Activated CD4-positive, CD25-positive, alpha-beta regulatory T cell treated with anti-CD3 and anti-CD28 coated beads, Interleukin-2, amount 50 U/mL, for 24 hours (primary cell): ENCODE measurements at regions not wholly inside any gene's neighbourhood (a gene's known extent, or its start where the extent isn't known, plus 50 kb on each side); places are given as distances from the start of the nearest gene placed in this dataset.
A peak's percentile ranks its signal among the peaks of the same experiment; 100 is the strongest.
"Not testable (repeated sequence)": the region's sequence is repeated elsewhere in the genome, so short reads cannot be mapped to it uniquely, and the experiment has no call there.

Source experiments
- ATAC-seq, 2 donors: fragments of 150-1000 bp; cut with Tn5 transposase; one replicate each; pipeline ENCODE4 v1.10.0; 2021; ENCODE audit warnings: mild to moderate bottlenecking in 1 of 2, moderate library complexity in 1 of 2

DNA sequence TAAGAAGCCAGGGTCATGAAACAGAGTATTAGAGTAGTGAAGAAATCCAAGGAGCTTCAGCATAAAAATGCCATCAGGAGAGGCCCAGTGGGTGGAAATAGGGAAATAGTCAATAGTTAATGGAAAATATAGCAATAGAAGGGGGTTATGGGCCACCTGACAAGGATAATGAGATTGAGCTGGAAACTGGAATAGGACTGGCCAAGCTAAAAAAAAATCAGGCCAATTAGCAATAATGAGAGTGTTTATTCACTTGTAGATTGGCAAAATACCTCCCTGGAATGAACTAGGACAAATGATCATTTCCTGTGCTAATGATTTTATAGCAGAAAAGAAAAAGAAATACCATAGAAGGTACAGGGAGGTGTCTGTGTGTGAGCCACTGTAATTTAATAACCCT is 97.9 kb downstream of the PLCE1 start:
- ATAC-seq = no peak

DNA sequence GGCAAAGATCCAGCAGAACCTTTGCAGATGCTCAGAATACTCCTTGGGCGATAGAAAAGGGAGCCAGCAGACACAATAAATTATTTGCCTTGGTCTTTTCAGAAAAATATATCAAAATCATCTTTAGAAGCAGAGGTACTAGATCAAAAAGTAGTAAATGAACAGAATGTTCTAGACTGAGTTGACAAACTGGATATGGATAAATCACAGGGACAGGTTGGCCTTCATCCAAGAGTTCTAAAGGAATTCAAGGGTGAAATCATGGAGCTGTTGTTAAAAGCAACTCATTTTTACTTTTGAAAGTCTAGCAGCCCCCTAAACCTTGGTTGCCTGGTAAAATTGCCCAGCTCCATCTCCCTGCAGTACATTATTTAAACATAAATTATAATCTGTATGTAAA is 99.1 kb downstream of the PLCE1 start:
- ATAC-seq = no peak

DNA sequence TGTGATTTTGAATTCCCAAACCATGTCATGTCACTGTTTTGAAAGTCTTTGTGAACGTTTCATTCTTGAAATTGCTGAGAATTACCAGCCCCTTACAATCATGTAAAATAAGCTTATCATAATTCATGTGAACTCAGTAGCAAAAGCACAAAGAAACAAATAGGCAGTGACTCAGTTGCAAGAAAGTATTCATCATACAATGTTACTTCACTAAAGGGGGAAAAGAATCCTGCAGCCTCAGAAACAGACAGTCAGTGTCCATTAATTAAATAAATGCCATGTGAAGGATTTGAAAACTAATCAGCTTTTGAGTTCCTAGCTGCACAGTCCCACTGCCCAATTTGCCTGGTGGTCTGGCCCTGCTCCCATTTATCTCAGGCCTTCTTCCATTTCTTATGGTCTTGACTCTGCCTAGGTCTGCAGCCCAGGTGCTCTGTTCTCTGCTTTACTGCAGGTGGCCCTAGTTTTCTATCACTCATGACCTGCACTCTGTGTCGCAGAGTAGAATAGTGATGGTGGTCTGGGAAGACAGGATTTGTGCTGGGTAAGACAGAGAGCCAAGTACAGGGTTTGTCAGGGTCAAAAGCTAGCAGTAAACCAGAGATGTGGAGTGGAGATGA is 99.7 kb downstream of the PLCE1 start:
- ATAC-seq = no peak

DNA sequence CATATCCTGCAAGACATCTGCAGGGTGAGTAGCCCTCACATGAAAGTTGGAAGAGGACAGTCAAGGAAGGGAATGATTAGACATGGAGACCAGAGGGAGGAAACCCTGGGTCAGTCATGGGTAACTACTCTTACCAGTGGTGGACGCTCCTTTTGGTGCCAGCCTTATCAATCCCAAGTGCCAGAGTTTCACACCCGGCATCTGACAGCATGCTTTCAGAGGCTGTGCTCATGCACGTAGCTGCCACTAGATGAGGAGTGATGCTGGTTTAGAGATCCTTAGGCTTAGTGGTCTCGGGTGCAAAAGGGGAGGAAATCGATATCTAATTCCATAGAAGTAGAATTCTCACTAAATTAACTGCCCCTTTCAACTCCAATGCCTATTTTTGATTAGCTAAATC is 100.8 kb downstream of the PLCE1 start:
- ATAC-seq = no peak

DNA sequence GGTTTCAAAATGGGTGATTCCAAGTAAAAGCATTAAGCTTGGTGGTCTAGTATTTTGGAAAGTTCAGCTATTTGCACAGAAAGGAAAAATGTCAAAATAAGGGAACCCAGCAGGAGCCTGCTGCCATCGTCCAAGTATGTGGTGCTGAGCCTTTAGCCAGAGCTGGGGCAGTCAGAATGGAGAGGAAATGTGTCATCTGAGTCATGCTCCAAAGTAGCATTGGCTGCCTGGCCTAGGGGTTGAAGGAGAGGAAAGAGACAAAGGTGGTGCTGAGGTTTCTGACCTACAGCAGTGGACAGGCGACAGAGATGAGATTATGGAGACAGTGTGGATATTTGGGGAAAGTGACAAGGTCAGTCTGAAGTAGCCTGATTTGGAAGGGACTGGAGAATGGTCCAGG is 103.9 kb downstream of the PLCE1 start:
- ATAC-seq = no peak

DNA sequence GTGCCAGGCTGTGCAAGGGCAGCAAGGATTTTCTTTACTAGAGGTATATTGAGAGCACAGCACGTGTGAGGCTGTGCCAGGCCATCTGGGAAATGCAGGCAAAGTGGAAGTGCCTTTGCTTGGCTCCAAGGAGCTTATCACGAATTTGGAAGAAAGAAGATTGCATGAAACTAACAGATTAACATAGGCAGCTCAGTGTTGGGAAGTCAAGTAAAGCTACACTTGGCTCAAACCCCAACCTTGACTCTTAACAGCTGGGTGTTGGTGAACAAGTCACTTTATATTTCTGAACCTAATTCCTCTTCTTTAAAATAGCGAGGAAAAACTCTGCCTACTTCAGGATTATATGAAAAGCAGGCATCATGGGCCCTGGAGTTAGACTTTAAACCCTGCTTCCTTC is 105.2 kb downstream of the PLCE1 start:
- no peak for ATAC-seq

DNA sequence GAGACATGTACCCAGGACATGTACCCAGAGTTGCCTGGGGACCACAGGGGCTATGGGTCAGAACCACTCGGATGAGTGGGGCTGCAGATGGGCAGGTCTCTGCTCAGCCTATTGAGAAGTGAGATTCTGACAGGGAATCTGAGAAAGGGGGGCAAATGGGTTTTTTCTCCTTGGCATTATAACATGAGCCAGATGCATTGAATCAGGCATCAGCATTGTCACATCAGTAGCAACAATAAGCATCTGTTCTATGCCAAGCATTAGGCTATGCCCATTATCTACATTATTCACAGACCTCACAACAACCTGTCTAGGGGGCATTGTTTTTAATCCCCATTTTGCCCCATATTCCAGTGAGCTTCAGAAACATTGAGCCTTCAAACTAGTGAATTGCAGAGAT is 108.2 kb downstream of the PLCE1 start:
- no peak for ATAC-seq

DNA sequence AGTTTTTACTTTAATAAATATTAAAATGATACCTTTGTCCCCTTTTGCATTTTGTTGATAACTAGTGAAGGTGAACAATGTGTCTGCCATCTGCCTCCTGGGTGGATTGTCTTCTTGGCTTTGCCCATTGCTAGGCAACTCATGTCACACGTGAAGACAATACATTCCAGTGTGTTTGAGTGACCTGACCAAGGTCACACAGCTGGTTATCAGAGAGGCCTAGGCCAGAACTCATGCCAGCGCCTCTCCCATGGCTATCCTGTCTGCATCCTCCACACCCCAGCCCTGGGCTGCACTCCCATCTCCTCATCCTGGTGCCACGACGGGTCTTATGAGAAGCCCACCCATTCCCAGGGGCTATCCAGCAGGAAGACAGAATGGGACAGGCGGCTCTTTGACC is 108.7 kb downstream of the PLCE1 start:
- ATAC-seq = no peak

DNA sequence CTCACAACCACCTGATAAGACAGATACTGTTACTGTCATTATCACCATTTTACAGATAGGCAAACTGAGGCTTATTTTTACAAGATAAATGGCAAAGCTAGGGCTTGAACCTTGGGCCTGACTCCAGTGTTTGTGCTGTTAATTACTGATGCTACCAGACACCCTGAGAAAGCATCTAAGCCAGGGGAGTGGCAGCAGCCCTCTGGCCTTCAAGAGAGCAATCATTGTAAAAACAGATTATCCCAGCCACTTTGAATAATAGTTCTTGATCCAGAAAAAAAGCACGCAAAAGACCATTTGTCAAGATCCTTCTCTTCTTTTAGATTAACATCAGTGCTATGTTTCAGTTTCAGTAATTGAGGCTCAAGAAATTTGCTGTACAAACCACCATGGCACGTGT is 109.5 kb downstream of the PLCE1 start:
- no peak for ATAC-seq

DNA sequence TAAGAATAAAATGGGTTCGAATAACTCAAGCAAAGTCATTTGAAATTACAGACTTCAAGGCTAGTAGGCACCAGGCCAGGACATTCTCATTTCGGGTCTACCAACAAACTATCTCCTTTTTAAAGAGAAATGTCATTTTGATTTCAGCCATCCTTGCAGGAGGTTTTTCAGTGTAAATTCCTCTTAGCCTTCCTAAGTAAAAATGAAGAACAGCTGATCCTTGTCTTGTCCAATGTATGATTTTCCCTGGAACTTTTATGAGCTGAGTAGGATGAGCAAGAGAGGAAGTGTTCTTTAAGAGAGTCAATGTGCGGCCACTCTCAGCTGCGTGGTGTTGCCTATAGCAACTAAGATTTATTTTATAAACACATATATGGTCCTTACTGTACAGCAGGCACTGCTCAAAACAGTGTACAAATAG is 110.1 kb downstream of the PLCE1 start:
- no peak for ATAC-seq

DNA sequence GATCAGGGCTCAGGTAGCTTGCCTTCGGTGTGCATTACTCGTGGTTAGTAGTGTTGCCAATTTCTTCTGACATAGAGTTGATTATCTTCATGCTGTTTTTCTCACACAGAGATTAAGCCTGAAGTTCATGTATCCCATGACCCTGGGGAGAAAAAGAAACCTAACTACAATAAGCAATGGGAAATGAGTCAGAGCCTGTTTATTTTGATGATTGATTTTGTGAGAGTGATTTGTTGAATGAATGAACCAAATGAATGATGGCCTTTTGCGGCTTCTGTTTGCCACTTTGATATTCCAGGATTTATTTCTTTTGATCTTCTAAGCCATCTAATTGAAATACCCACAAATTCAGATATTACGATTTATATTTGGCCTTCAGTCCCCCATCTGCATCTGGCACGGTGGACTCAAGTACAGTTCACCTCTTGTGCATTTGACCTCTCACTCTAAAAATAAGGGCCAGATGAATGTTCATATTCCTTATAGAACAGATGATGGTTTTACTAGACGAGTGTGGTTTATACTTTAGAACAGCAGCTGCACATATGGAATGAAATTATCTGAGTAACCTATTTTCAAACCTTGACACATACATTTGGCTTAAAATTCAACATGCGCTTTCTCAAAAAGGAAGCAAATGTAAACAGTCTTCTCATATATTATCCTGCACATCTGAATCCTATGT is 110.7 kb downstream of the PLCE1 start:
- ATAC-seq = no peak

DNA sequence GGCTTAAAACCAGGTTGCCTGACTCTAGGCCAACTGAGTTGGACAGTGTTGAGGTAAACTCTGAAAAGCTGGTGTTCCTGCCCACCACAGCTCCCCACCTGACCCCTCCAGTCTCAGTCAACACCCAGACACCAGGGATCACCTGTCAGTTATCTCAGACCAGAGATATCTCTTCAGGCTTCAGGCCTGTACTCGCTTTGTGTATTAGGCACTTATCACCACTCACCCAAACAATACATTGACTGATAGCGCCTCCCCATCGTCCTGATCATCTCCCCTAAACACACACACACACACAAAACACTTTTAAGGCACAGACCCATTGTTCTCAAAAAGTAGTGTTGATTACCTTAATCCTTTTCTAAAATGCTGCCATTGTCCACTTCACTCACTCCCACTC is 111.5 kb downstream of the PLCE1 start:
- ATAC-seq = no peak

DNA sequence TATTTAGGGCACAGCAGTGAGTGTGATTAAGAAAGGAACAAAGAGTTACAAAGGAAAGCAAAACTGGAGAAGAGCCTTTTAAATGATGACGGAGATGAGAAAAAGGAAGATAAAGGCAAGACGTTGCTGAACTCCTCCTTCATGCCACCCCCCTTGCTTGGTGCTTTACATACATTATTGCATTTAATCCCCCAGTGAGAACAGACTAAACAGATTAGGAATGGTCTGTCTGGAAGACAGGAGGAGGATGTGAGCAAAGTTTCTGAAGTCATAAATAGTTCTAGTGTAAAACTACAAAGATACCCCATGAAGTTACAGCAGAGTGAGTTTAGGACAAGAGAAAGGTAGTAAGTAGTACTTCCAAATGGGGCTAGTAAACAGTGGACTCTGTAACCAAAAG is 113.5 kb downstream of the PLCE1 start:
- ATAC-seq = no peak

DNA sequence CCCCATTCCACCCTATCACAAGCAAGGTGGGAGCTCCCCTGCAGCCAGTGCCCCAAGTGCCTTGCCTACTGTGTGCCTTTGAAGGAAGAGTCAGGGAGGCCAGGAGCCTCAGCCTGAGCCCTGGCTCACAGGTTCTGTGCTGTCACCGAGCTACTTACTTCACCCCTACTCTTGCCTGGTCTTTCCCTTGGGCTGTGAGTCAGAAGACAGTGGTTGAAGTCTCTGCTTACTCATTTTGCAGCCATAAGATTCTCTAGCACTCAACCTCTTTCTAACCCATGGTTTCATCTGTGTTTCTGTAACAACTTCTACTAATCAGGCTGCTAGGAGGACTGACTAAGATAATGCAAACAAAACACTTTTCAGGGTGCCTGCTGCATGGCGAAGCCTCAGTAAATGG is 114.5 kb downstream of the PLCE1 start:
- ATAC-seq = peak; percentile 41 to 75

DNA sequence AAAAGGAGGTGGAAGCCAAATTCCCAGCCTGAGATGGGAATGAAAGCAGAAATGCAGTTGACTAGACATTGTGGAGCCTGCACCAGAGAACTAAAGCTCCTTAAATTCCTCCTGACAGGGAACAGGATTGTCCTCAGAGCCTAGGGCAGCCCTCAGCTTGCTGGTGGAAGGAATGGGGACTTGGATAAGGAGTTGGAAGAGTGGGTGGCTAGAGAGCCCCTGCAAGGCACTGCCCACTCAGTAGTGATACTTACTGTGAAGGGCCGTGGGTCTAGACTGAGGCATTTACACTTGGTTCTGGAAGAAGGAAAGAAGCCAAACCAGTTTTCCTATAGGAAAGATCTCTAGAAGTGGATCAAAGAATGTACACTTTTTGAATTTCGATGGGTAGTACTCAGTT is 117.6 kb downstream of the PLCE1 start:
- ATAC-seq = no peak

DNA sequence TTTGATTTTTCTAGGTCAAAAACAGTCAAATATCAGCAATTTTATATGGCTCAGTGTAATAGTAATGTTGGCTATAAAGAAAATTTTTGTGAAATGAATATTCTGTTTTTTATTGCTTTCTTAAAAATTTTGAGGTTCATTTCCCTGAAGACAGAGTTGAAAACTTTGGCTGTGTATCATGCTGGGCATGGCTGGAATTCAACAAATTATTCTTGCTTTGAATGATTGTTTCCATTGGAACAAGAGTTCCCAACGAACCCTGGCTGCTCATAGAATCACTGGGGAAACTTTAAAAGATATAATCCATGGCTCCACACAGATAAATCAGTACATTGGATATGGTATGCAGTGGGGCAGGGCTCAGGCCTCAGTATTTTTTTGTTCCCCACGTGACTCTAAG is 118.6 kb downstream of the PLCE1 start:
- ATAC-seq = no peak

DNA sequence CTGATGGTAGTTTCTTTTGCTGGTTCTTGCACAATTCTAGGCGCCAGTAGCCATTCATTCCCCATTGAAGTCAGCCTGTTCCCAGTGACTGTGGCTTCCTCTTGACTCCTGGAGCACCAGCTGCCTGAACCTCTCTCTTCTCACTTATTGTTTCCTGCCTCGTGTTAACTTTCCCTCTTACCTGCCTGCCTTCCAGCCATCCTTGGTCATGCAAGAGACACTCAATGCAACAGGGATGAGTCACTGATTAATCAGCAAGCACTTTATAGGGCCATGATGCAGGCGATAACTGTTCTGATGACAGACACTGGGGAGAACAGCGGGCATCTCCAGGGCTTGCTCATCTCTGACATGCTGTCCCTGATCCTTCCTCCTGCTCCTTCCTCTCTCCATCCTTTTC is 122.0 kb downstream of the PLCE1 start:
- no peak for ATAC-seq

DNA sequence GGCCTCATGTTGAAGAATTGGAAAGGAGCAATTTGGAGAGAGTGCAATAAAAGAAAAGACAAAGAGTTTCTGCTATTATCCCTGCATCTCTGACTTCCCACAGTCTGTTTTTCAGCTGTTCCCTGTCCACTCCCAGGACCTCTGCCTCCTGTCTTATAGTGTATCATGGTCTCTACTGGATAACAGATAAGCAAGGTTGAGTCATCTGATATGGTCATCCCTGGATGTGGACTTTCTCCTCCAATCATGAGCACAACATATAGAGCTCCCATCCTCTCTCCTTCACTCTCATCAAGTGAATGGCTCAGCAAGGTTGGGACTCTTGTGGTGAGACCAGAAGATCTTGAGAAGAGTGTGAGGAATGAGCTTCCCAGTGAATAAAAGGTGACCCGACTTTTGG is 123.1 kb downstream of the PLCE1 start:
- ATAC-seq = no peak

DNA sequence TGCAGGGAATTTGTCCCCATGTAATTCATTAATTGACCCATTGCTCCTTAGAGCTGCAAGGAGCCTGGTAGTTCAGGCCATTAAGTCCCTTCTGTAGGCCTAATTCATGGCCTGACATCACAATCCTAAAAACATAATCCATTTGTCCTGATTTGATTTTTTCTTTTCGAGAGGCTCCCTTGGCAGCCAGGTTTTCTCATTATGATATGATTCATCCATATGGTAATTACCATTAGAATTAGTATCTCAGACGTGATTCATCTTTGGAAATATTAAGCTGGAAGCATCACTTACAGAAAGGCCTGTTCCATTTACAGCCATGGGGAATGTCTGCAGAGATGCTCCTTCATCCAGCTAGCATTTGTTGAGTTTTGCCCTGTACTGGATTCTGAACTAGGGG is 128.5 kb downstream of the PLCE1 start:
- ATAC-seq = no peak

DNA sequence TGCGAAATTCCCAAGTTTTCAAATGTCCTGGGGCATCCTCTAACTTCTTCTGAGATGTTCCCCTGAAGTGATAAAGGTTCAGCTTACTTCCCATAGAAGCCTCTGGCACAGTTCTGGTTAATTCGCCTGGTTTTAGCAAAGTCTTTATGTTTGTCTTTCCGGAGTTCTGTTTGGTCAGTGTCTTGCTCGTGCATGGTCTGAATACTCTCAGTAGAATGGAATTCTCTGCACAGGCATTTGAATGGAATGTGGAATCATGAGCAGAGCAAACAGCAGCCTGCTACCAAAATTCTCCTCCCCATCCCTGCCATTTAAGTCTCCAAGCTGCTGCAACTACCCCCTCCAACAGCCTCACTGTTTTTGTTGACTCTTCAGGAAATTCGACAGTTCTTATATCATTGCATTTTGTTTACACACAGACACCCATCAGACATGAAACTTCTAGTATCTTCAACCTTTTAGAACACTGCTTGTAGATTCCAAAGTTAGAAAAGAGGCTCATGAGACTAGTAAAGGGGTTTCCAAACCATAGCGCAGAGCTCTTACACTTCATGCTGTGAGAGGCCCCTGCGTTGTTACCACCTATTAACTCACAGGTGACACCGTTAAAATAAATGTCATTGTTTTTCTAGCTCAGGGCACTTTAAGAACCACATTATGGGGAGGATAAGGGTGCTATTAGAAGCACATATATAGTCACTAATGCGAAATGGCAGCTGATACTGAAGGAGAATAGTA is 129.7 kb downstream of the PLCE1 start:
- ATAC-seq = no peak

DNA sequence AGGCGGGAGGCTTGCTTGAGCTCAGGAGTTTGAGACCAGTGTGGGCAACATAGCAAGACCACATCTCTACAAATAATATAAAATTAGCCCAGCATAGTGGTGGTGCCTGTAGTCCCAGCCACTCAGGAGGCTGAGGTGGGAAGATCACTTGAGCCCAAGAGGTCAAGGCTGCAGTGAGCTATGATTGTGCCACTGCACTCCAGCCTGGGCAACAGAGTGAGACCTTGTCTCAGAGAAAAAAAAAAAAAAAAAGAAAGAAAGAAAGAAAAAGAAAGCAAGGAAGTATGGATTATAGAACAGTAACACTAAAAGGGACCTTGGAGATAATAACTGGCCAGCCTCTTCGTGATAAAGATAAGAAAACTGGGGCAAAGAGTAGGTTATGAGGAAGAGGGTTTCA is 130.4 kb downstream of the PLCE1 start:
- ATAC-seq = not testable (repeated sequence)

DNA sequence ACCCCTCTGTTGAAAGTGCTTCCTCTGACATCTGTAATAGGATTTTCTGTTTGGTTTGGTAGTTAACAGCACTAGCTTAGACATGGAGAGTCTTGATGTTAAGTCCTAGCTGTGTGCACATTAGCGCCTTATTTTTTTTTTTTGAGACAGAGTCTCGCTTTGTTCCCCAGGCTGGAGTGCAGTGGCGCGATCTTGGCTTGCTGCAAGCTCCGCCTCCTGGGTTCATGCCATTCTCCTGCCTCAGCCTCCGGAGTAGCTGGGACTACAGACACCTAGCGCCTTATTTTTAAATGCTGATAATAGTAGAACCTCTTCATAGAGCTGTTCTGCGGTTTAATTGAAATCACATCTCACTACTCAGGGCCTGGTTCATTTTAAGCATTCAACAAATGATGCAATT is 131.5 kb downstream of the PLCE1 start:
- ATAC-seq = not testable (repeated sequence)

DNA sequence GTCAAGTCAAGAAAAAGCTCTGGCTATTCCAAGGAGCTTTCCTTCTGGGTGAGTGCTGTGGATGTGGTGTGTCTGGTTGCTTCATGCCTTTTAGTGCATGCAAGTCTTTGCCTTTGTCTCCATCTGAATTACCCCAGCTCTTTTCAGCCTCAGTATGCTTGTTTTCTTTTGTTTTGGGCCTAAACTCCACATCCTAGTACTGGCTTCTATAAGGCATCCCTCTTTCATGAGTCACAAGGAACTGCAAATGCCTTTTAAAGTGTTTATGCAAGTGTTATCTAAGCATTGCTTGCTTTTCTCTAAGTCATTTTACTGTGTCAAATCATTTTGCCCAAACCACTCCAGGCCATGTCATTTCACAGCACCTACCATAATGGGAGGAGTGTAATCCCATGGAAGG is 132.1 kb downstream of the PLCE1 start:
- ATAC-seq = no peak

DNA sequence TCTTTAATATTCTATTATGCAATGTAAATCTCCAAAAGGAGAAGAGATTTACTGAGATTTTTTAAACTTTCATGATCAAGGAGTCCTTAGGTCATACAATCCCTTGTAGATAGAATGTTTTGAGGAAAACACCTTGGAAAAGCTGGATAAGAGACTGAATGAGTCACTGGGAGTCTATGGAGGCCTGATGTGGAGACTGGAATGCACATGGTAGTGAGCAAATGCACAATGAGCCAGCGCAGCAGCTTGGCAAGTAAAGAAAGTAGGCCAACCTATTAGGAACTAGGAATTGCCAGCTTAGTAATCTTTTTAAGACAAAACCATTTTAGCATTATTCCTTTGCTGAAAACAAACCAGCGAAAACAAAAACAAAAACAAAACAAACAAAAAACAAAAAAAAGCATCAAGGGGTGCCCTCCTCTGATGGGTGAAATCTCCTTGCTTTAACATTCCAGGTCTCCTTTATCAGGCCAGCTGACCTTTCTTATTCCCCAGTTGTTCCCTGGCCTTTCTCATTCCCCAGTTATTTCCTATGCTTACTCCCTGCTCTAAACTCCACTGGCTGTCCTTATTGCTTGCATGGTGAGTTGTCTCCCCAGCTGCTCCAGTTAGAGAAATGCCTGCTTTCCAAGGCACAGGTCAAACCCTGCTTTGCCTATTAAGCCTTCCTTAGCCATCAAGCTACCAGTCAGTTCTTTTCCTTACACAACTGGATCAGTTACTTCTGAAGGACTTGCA is 135.8 kb downstream of the PLCE1 start:
- ATAC-seq = no peak
